Esophagus squamous epithelium (tissue), 4 donors: ENCODE measurements at regions not wholly inside any gene's neighbourhood (a gene's known extent, or its start where the extent isn't known, plus 50 kb on each side); places are given as distances from the start of the nearest gene placed in this dataset.

Experiments
- POLR2A ChIP-seq, 4 donors: fragments of 450-650 bp; IDR thresholded peaks; one replicate each; pipeline ENCODE4 v1.6.1; 2017; ENCODE audit warnings: antibody characterized with exemption in 4 of 4, mild to moderate bottlenecking in 4 of 4, moderate library complexity in 3 of 4
- TF ChIP-seq, protein P1 (sequence below), 6 experiments: fragments of 450-650 bp in 4 of 6; fragments of 200-600 bp in 2 of 6; sonication (generic) in 2 of 6; IDR thresholded peaks; one replicate each; pipeline ENCODE4 v1.5.1; 2016 to 2019; ENCODE audit warnings: antibody characterized with exemption in 6 of 6, mild to moderate bottlenecking in 4 of 6, moderate library complexity in 4 of 6

GRCh38 chr4:126405369-126405982 lies 1090.7 kb downstream of the FAT4 start:
- TF ChIP-seq, protein P1, sequence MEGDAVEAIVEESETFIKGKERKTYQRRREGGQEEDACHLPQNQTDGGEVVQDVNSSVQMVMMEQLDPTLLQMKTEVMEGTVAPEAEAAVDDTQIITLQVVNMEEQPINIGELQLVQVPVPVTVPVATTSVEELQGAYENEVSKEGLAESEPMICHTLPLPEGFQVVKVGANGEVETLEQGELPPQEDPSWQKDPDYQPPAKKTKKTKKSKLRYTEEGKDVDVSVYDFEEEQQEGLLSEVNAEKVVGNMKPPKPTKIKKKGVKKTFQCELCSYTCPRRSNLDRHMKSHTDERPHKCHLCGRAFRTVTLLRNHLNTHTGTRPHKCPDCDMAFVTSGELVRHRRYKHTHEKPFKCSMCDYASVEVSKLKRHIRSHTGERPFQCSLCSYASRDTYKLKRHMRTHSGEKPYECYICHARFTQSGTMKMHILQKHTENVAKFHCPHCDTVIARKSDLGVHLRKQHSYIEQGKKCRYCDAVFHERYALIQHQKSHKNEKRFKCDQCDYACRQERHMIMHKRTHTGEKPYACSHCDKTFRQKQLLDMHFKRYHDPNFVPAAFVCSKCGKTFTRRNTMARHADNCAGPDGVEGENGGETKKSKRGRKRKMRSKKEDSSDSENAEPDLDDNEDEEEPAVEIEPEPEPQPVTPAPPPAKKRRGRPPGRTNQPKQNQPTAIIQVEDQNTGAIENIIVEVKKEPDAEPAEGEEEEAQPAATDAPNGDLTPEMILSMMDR (IDR thresholded peaks at IDR 0.05), result peak in 3 of 6 experiments; percentile 16 to 45 (median 17)
- no peak for TF ChIP-seq POLR2A (IDR thresholded peaks at IDR 0.05)
